Activated T-cell treated with anti-CD3 and anti-CD28 coated beads for 48 hours (primary cell): ENCODE measurements at regions not wholly inside any gene's neighbourhood (a gene's known extent, or its start where the extent isn't known, plus 50 kb on each side); places are given as distances from the start of the nearest gene placed in this dataset.
A peak's percentile ranks its signal among the peaks of the same experiment; 100 is the strongest.

ENCODE experiments used
- DNase-seq: peaks from one replicate; pipeline ENCODE4 v3.0.0-alpha.2; 2020; ENCODE audit warnings: low read depth

GRCh38 chr2:8573942-8574195 is 108.0 kb upstream of the ID2 start:
- DNase-seq: no peak

GRCh38 chr2:8574196-8575037 is 107.4 kb upstream of the ID2 start:
- DNase-seq: no peak

GRCh38 chr2:8575038-8575833 is 106.6 kb upstream of the ID2 start:
- DNase-seq: no peak

GRCh38 chr2:8575834-8576423 is 105.9 kb upstream of the ID2 start:
- DNase-seq: no peak

DNA sequence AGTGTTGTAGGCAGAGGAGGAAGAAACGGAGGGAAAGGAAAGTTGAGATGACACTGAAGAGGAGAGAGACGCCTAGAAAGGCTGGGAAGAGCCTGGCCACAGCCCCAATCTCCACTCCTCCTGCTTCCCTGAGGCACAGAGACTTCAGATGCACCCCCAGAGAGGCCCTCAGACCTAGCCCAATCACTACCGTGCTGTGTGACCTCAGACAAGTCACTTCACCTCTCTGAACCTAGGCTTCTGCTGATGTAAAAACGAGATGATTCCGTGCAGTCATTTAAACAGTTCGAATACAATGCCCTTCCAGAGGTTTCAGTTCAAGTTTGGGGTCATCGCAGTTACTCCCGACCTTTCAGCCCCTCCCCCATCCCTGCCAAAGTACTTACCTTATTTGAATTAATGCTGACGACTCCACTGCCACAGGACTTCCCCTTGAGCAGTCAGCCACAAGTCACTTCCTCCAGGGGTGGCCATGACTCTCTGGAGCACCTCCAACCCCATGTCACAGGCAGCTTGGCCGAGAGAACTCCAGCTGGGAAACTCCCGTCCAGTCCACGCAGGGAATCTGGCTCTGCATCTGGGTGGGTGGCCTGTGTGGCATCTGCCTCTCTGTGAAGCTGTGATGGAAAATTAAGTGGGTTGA is 105.2 kb upstream of the ID2 start:
- DNase-seq: no peak

GRCh38 chr2:8577573-8577972 is 104.3 kb upstream of the ID2 start:
- no peak for DNase-seq

GRCh38 chr2:8578335-8579244 is 103.3 kb upstream of the ID2 start:
- DNase-seq: no peak

DNA sequence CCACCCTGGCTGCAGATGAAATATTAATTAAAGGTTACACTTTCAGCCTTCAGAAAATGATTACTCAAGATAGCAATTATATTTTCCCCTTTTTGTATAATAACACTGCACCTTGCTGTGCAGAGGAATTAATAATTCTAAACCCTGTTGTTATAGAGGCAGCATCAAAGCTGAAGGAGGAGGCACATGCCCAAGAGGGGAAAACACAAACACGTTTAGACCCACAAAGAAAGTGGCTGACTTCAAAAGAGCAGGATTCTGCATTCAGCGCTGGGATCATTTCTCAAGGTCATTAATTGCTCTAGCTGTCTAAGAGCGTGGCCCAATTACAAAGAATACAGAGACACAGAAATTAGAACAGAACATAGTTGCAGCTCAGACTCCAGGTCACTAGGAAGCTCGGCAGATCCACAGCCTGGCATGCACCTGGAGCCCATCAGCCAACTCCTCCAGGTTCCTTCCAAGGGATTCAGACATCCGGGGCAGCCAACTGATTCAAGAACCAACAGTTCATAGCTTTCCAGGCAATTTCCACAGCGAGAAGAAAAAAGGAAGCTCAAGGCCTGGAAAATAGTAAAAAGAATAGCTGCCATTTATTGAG is 102.3 kb upstream of the ID2 start:
- no peak for DNase-seq

- DNase-seq: no peak
Observed at GRCh38 chr2:8580316-8581233, 101.3 kb upstream of the ID2 start.

DNA sequence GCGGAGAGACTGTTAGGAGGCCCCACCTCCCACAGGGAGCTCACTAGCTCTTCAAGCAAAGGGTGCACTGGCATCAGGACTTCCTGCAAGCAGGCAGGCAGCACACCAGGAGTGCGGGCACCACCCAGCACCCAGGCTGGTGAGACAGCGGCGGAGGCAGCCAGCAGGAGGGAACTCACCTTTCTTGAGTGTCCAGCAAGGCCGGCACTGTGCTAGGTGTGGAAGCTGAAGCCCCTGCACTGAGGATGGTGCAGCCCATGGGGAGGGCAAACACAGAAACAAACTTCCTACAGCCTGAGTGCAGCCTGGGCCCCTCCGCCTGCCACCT is 100.7 kb upstream of the ID2 start:
- no peak for DNase-seq

DNA sequence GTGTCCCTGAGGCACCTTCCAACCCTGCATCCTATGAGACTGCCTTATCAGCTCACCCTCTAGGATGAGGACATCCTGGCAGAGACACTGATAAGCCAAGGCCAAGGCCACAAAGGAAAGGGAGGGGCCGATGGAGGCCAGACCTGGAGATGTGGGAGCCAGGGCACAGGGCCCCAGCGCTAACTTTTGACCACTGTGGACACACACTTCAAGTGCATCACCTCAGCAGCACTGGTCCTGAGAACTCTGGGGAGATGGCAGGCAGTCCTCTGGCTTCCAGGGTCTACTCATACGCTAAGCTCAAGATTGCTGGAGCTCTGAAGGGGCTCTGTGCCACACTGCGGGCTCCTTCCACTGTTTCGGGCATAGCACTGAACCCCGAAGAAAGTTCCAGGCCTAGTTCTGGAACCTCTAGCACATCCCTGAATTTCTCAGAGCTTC is 100.2 kb upstream of the ID2 start:
- DNase-seq: no peak

GRCh38 chr2:8582191-8582590 is 99.7 kb upstream of the ID2 start:
- DNase-seq: no peak

DNA sequence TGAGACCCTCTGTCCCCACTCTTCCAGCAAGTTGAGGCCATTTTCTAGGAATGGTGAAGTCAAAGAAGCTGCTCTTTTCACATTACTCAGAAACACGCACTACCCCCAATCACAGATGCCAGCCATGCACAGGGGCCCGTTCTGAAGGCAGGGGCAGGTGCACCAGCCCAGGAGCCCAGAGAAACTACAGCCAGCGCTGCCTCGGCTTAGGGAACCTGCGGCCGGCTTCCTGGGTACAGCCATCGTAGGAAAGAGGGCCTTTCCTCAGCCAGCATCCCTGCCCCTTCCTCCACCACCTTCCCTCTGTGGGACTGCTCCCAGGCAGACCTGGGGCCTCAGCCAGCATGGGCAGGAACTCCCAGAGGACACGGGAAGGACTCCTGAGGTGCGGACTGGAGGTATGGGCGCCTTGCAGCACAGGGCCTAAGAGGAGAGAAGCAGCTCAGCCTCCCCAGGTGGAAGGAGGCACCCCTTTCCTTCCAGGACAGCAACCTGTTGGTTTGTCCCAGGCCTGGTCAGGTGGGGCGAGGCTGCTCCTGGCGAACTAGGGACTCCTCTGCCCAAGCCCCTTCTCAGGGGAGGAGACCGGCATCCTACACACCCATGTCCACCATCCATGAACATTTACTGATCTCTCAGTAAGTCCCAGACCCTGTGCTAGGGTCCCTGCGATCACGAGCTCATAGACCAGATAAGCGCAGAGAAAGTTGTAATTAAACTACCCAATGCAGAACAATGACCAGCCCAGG is 99.0 kb upstream of the ID2 start:
- DNase-seq: no peak

DNA sequence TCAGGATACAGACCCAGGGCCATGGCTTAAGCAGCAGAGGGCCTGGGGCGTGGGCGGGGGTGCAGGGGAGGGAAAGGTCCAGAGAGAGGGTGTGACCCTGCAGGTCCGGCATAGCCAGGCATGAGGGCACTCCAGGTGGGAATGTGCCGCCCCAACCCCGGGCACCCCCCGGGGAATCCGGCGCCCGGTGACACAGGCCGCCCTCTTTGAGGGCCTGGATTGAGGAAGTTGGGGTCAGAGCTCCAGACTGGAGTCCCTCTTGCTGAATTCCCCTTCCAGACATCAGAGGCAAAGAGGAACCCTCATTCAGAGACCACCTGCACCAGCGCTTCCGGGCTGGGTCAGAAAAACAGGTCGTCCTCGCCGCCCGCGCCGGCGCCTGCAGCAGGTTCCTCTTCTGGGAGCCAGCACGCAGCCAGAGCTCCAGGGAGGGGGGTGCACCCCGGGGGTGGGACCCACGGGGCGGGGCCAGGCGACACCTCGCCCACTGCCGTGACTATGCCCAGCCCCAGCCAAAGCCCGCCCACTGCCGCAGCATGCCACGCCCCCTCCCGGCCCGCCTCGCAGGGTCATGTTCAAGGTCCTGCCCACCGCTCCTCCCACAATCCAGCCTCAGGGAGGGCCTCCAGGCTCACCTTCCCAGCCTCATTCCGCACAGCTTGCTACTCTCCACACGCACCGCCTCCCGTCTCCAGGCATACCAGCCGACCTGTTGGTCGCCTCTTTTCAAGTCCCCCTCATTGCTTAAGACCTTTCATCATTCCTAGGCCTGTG is 98.3 kb upstream of the ID2 start:
- DNase-seq: peak; percentile 84

DNA sequence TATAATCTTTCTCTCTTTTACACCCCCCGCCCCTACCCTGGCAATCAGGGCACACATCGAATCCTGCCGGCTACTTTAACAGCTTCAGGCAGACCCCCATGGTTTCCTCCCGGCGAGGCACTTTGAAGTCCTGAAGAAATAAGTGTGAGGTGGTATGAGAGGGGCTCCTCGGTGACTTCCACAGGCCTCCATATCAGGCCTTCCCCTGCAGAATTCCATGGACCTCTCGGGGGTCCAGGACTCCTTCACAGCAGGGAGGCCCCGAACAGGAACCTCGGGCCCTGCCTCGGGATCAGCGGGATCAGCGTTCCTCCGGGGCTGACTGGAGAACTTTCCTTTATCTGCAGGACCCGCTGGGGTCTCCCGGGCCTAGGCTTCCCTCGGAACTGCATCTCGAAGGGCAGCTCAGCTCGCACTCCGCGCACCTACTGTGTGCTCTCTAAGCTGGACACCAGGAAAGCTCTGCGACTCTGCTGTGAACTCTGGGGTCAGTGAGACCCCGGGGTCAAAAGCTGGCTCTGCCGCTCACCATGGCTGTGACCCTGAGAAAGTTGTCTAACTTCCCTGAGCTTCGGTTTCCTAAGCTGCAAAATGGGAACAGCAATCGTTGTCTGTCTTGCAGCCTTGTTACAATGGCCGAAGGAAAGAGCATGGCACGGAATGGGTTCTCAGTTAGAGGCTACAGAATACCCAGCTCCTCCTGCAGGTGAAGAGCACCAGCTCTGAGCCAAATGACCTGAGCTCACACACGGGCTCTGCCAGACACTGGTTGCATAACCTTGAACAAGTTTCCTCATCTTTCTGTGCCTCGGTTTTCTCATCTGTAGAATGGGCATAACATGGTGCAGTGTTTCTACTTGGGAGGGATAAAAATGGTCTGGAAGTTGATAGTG is 97.4 kb upstream of the ID2 start:
- no peak for DNase-seq

- no peak for DNase-seq
Observed at GRCh38 chr2:8586457-8587051, 95.3 kb upstream of the ID2 start.

DNA sequence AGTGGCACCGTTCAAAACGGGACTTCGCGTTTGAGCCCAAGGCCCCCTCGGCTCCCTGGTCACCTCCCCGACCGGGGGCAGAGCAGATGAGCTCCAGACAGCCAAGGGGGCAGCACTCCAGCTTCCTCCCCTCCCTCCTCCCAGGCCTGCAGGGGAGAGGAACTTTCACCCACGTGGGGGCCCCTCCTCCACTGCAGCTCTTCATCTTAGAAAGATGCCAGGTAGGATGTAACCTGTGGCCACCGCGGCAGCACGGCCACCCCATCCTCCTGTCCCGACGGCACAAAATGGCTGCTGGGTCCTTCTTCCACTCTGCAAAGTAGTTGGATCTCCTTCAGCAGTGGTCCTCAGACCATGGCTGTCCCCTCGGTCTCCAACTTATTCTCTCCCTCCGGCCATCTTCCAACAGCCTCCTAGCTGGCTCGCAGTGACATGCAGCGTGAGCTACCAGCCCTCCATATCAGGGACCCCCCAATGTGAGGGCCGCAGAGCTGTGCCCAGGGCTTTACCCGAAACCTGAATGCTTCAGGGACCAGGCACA is 94.5 kb upstream of the ID2 start:
- DNase-seq: no peak
